Hepatocyte (in vitro differentiated cells): ENCODE measurements at regions not wholly inside any gene's neighbourhood (a gene's known extent, or its start where the extent isn't known, plus 50 kb on each side); places are given as distances from the start of the nearest gene placed in this dataset.
"Not testable (repeated sequence)": the region's sequence is repeated elsewhere in the genome, so short reads cannot be mapped to it uniquely, and the experiment has no call there.

Experiments
- EZH2 ChIP-seq: fragments of 200-600 bp; sonication (generic); IDR thresholded peaks from 2 replicates; pipeline ENCODE4 v1.6.1; 2016; ENCODE audit warnings: antibody characterized with exemption, mild to moderate bottlenecking, borderline replicate concordance
- TF ChIP-seq, protein P1 (sequence below): fragments of 200-600 bp; sonication (generic); IDR thresholded peaks from 2 replicates; pipeline ENCODE4 v1.5.1; 2016; ENCODE audit warnings: antibody characterized with exemption, mild to moderate bottlenecking; ENCODE audit not compliant: poor library complexity

DNA sequence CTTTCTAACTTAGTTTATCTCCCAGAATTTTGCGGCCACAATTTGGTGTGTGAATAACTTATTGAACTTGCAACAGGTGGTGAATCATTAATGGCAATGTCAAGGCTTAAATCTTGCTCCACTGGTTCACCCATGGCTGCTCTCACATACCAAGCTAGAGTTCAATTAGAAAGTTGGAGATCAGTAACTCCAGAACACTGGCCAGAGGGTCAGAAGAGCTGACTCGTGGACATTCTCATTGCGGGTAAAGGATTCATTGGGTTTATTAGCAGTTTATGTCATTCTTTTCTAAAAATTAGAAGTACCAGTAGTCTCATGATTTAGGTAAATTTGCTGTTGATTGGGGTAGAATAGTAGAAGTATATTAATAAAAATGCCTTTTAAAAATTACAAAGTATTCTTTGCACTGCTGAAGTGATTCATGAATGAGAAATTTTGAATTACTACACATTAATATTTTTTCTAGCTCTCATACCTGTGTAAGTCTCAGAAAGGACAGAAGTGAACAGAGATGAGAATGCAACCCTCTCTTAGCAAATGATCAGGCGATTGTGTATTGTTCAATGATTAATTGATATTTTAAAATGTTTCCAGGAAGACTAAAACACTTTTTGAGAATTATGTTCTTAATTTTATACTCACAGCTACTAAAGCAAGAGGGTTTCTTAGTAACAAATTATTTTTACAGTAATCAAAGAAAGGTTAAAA lies 142.0 kb downstream of the SYT15 start:
- TF ChIP-seq, protein P1, sequence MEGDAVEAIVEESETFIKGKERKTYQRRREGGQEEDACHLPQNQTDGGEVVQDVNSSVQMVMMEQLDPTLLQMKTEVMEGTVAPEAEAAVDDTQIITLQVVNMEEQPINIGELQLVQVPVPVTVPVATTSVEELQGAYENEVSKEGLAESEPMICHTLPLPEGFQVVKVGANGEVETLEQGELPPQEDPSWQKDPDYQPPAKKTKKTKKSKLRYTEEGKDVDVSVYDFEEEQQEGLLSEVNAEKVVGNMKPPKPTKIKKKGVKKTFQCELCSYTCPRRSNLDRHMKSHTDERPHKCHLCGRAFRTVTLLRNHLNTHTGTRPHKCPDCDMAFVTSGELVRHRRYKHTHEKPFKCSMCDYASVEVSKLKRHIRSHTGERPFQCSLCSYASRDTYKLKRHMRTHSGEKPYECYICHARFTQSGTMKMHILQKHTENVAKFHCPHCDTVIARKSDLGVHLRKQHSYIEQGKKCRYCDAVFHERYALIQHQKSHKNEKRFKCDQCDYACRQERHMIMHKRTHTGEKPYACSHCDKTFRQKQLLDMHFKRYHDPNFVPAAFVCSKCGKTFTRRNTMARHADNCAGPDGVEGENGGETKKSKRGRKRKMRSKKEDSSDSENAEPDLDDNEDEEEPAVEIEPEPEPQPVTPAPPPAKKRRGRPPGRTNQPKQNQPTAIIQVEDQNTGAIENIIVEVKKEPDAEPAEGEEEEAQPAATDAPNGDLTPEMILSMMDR, result not testable (repeated sequence)
- TF ChIP-seq EZH2, result not testable (repeated sequence)
